ENCODE measurements at regions not wholly inside any gene's neighbourhood (a gene's known extent, or its start where the extent isn't known, plus 50 kb on each side); places are given as distances from the start of the nearest gene placed in this dataset.
"Not testable (repeated sequence)": the region's sequence is repeated elsewhere in the genome, so short reads cannot be mapped to it uniquely, and the experiment has no call there.

GRCh38 chr4:8719421-8719820 is 126.9 kb downstream of the CPZ start:
- no peak for TF ChIP-seq CTCF (conservative IDR thresholded peaks at IDR 0.05; ENCODE audit: low read depth, low read length)
- H3K4me3 ChIP-seq (ENCODE audit: low read length) = no peak overlapping the region
- DNase-seq (ENCODE audit: low read depth) = no peak

DNA sequence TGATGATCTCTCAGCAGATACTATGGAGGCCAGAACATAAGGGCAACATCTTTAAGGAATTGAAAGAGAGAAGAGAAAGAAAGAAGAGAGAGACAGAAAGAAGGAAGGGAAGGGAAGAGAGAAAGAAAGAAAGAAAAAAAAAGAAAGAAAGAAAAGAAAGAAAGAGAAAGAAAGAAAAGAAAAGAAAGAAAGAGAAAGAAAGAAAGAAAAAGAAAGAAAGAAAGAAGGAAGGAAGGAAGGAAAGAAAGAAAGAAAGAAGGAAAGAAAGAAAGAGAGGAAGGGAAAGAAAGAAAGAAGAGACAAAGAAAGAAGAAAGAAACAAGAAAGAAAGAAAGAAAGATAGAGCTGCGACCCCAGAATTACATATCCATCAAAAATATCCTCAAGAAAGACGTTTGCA is 124.9 kb downstream of the CPZ start:
- DNase-seq (ENCODE audit: low read depth); H3K4me3 ChIP-seq (ENCODE audit: low read length): not testable (repeated sequence)

DNA sequence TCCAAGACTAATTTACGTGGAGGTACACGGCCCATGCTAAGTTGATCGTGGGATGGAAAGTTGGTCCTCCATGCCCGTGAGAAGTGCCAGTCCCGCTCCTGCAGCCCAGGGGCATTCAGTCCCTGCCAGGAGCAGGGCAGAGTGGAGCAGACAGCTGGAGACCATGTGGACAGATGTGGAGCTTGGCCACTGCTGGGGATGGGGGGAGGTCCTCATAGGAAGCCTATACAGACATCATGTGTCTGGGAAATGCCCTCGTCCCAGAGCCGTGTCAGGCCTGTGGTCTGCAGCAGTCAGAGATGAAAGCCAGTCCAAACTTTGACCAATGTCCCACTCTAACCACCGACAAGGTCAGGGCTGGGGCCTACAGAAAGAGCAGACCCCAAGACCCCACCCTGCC is 118.4 kb downstream of the CPZ start:
- H3K4me3 ChIP-seq (ENCODE audit: low read length) = no peak overlapping the region
- no peak for DNase-seq (ENCODE audit: low read depth)
- no peak for TF ChIP-seq CTCF (conservative IDR thresholded peaks at IDR 0.05; ENCODE audit: low read depth, low read length)

GRCh38 chr4:8710416-8710815 is 117.9 kb downstream of the CPZ start:
- no peak for DNase-seq (ENCODE audit: low read depth)
- no peak overlapping the region for H3K4me3 ChIP-seq (ENCODE audit: low read length)
- no peak for TF ChIP-seq CTCF (conservative IDR thresholded peaks at IDR 0.05; ENCODE audit: low read depth, low read length)

DNA sequence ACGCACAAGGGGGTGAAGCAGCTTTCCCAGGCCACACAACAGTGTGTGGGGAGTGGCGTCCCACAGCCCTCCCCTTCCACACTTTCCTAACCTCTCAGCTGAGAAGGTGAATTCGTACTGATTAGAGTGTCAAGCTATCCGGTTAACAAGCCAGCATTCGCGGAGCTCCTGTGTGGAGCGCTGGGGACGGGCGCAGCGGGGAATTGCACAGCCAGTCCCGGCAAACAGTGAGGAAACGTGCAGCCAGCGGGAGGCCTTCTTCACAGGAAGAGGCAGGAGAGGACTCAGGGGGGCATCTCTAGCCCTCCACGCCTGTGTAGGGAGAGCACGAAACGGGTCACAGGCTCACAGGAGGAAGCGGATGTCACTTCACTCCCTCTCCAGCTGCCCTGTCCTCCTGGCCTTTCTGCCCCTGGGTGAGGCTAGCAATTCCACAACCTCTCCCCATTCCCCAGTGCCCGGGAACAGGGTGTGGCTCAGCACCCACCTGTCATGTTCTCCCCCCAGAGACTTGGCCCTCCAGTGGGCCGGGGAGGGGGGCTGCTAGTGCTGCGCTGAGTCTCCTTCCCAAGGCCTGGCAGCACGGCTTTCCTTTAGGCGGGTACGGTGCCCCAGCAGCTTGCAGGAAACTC is 117.3 kb downstream of the CPZ start:
- no peak for DNase-seq (ENCODE audit: low read depth)
- no peak overlapping the region for H3K4me3 ChIP-seq (ENCODE audit: low read length)
- TF ChIP-seq CTCF (conservative IDR thresholded peaks at IDR 0.05; ENCODE audit: low read depth, low read length) = no peak

- no peak overlapping the region for H3K4me3 ChIP-seq (ENCODE audit: low read length)
- no peak for DNase-seq (ENCODE audit: low read depth)
- no peak for TF ChIP-seq CTCF (conservative IDR thresholded peaks at IDR 0.05; ENCODE audit: low read depth, low read length)
Measured at GRCh38 chr4:8709050-8709728, 116.6 kb downstream of the CPZ start.

DNA sequence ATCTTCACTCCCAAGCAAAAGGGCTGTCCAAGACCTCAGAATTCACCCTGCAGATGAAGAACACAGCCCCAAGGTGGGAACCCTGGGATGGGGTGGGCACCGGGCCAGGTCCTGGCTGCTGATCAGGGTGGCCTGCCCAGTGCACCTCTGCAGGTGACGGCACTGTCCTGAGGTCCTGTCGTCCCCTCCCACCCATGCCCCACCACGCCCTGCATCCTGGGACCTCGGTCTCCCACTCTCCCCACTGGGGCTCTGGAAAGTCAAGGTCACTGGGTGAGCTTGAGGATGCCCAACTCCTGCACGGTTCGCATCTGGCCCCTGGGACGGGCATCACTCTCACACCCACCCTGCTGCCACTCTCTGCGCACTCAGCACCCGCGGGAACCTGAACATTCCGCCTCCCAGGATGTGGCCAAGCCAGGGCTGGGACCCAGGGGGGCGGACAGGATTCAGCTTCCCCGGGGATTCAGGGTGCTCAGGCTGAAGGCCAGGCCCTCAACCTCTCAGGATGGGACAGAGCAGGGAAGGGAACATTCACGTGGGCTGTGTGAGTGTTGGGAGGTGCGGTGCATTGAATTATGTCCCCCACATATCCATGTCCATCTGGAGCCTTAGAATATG is 115.9 kb downstream of the CPZ start:
- no peak overlapping the region for H3K4me3 ChIP-seq (ENCODE audit: low read length)
- DNase-seq (ENCODE audit: low read depth) = no peak
- no peak for TF ChIP-seq CTCF (conservative IDR thresholded peaks at IDR 0.05; ENCODE audit: low read depth, low read length)

Measured in retinal pigment epithelial cell (primary cell).